Activated CD4-positive, alpha-beta T cell treated with anti-CD3 and anti-CD28 coated beads for 36 hours (primary cell): ENCODE measurements at regions not wholly inside any gene's neighbourhood (a gene's known extent, or its start where the extent isn't known, plus 50 kb on each side); places are given as distances from the start of the nearest gene placed in this dataset.
"Not testable (repeated sequence)": the region's sequence is repeated elsewhere in the genome, so short reads cannot be mapped to it uniquely, and the experiment has no call there.

Experiments
- ATAC-seq: fragments of 200-7000 bp; cut with Tn5 transposase; one replicate; pipeline ENCODE4 v1.10.0; 2021; ENCODE audit warnings: mild to moderate bottlenecking, moderate library complexity
- CTCF ChIA-PET: fragments of 350-600 bp; sonication (Branson Sonifier 250); formaldehyde crosslinking; loops from one replicate; lab custom pipeline; 2021; ENCODE audit warnings: antibody characterized with exemption; lab: Charles Lee
- POLR2A ChIA-PET: fragments of 350-600 bp; sonication (Branson Sonifier 250); formaldehyde crosslinking; loops from one replicate; lab custom pipeline; 2021; ENCODE audit warnings: antibody characterized with exemption, inconsistent platforms; lab: Charles Lee
- DNase-seq: peaks from one replicate; pipeline ENCODE4 v3.0.0-alpha.2; 2020
- H3K27ac Mint-ChIP-seq: one replicate; pipeline ENCODE4 v1.8.0; 2021; ENCODE audit warnings: mixed read lengths
- H3K27me3 Mint-ChIP-seq: one replicate; pipeline ENCODE4 v1.8.0; 2021; ENCODE audit warnings: mixed read lengths
- H3K36me3 Mint-ChIP-seq: one replicate; pipeline ENCODE4 v1.8.0; 2021; ENCODE audit warnings: low read depth, mixed read lengths
- H3K4me1 Mint-ChIP-seq: one replicate; pipeline ENCODE4 v1.8.0; 2021; ENCODE audit warnings: mixed read lengths
- H3K4me3 Mint-ChIP-seq: one replicate; pipeline ENCODE4 v1.8.0; 2021; ENCODE audit warnings: mild to moderate bottlenecking, moderate library complexity, mixed read lengths
- H3K9me3 Mint-ChIP-seq: one replicate; pipeline ENCODE4 v1.8.0; 2021; ENCODE audit warnings: low read depth, mixed read lengths
- intact Hi-C, 2 experiments: fragments of 100-400 bp; cut with DNase I in 1 of 2; cut with micrococcal nuclease in 1 of 2; formaldehyde crosslinking; loops; one replicate each; pipeline versions ENCODE4 v1.14.2 to v1.15.1; 2022 to 2024; cut with DNase I, micrococcal nuclease

DNA sequence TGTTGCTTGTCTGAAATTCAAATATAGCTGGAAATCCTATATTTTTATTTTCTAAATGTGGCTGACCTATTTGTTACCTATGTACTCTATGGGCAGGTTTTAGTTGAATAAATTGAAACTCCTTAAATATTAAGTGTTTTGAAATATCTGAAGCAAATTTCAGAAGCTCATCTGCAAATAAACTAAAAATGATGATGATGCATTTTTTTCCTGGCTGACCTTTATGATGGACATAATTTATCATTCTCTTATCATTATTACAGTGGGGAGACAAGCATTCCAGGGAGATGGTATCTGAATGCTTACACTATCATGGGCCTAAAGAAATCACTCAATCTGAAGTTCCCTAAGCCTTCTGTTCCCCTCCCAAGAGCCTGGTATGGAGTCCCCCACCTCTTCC lies 1225.2 kb downstream of the AACS start:
- DNase-seq (no peak), ATAC-seq (no peak)
- Mint-ChIP-seq H3K9me3 (peaks cover 13% of the 10 kb centered on the region), H3K27ac (no peak overlapping the region), H3K4me1 (no peaks in the 10 kb centered on the region), H3K4me3 (no peak overlapping the region), H3K27me3 (no peaks in the 10 kb centered on the region), H3K36me3 (peaks cover 3% of the 10 kb centered on the region)
- ChIA-PET CTCF (interaction anchor here (0.7 kb wide), 1 partner anchor 705 kb away, joined by 3 read pairs; no protein-coding TSS in a partner anchor), POLR2A (no interaction called here)
- intact Hi-C loops = no loop called here

DNA sequence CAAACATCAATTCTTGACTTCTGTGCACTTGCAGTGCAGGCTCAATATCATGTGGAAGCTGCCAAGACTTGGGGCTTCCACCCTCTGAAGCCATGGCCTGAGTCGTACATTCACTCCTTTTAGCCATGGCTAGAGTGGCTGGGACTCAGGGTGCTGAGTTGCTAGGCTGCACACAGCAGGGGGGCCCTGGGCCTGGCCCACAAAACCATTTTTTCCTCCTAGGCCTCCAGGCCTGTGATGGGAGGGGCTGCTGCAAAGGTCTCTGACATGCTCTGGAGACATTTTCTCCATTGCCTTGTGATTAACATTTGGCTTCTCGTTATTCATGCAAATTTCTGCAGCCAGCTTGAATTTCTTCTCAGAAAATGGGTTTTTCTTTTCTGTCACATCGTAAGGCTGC lies 1226.8 kb downstream of the AACS start:
- DNase-seq, POLR2A ChIA-PET, H3K27me3 Mint-ChIP-seq, H3K27ac Mint-ChIP-seq, H3K4me1 Mint-ChIP-seq, H3K4me3 Mint-ChIP-seq, intact Hi-C loops, CTCF ChIA-PET, ATAC-seq, H3K36me3 Mint-ChIP-seq: not testable (repeated sequence)
- H3K9me3 Mint-ChIP-seq = peaks cover 14% of the 10 kb centered on the region

- no peak for DNase-seq
- ChIA-PET POLR2A (no interaction called here), CTCF (interaction anchor here (1.3 kb wide), 1 partner anchor 29 kb away, joined by 3 read pairs; no protein-coding TSS in a partner anchor)
- no peaks in the 10 kb centered on the region for H3K4me1 Mint-ChIP-seq
- H3K4me3 Mint-ChIP-seq = no peak overlapping the region
- H3K36me3 Mint-ChIP-seq = peaks cover 3% of the 10 kb centered on the region
- no peaks in the 10 kb centered on the region for H3K27me3 Mint-ChIP-seq
- ATAC-seq = no peak
- peaks cover 15% of the 10 kb centered on the region for H3K9me3 Mint-ChIP-seq
- intact Hi-C loops = no loop called here
- no peak overlapping the region for H3K27ac Mint-ChIP-seq
Observed at GRCh38 chr12:126295652-126296051, 1230.4 kb downstream of the AACS start.

GRCh38 chr12:126309278-126309677 lies 1244.0 kb downstream of the AACS start:
- ChIA-PET POLR2A (no interaction called here), CTCF (interaction anchor here (0.7 kb wide), 1 partner anchor 79 kb away, joined by 3 read pairs; no protein-coding TSS in a partner anchor)
- no peak for DNase-seq

DNA sequence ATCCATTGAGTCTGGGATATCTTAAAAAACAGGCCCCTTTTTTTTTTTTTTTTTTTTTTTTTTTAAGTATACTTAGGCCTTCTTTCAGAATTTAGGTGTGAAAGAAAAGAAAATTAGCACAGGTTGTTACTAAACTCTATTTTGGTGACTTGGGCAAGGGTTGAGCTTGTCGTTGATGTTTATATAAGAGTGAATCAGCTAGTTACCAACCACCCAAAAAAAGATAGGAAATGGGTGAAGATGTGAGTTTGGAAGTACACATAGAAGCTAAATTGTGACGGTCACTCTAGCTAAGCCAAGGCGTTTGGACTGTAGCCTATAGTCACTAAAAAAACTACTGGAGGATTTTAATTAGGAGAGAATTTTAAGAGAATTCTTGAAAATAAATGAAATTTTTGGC lies 1247.2 kb downstream of the AACS start:
- Mint-ChIP-seq H3K9me3 (peaks cover 10% of the 10 kb centered on the region), H3K27ac (no peak overlapping the region), H3K36me3 (no peaks in the 10 kb centered on the region), H3K4me1 (no peaks in the 10 kb centered on the region), H3K27me3 (no peaks in the 10 kb centered on the region), H3K4me3 (no peak overlapping the region)
- POLR2A ChIA-PET = no interaction called here
- CTCF ChIA-PET = interaction anchor here (0.6 to 0.7 kb wide), 2 partner anchors 25 to 156 kb away, joined by 3 read pairs; no protein-coding TSS in a partner anchor
- DNase-seq = no peak
- intact Hi-C loops = no loop called here
- no peak for ATAC-seq

More at GRCh38 chr12:126309278-126309677, 1244.0 kb downstream of the AACS start:
- no peak for ATAC-seq
- intact Hi-C loops = no loop called here
- Mint-ChIP-seq H3K36me3 (no peaks in the 10 kb centered on the region), H3K27me3 (no peaks in the 10 kb centered on the region), H3K27ac (no peak overlapping the region), H3K9me3 (peaks cover 14% of the 10 kb centered on the region), H3K4me3 (no peak overlapping the region), H3K4me1 (no peaks in the 10 kb centered on the region)

DNA sequence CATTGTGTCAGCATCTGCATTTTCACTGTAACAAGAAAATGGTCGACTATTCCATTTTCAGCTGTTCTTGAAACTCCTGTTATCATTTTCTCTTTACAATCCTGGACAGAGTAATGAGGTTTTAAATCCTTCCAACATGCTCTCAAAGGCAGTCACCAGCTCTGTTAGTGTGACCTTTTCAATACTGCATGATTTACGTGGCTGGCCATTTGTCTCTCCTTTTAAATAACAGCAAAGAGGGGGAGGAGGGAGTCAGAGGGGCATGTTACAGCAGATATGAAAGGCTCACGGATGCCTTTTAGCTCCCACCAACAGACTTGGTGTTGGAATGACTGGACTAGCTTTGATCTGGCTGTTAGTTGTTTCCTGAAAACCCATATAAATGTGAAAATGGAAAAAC lies 1251.2 kb downstream of the AACS start:
- no peak for DNase-seq
- no peaks in the 10 kb centered on the region for H3K4me1 Mint-ChIP-seq
- H3K36me3 Mint-ChIP-seq = no peaks in the 10 kb centered on the region
- ChIA-PET POLR2A (no interaction called here), CTCF (interaction anchor here (0.6 to 0.7 kb wide), 2 partner anchors 36 to 222 kb away, joined by 3 read pairs; no protein-coding TSS in a partner anchor)
- H3K27ac Mint-ChIP-seq = no peak overlapping the region
- H3K27me3 Mint-ChIP-seq = no peaks in the 10 kb centered on the region
- intact Hi-C loops = no loop called here
- peaks cover 9% of the 10 kb centered on the region for H3K9me3 Mint-ChIP-seq
- no peak overlapping the region for H3K4me3 Mint-ChIP-seq
- no peak for ATAC-seq

GRCh38 chr12:126337556-126338441 lies 1272.6 kb downstream of the AACS start:
- POLR2A ChIA-PET = no interaction called here

GRCh38 chr12:126342866-126343265 lies 1277.6 kb downstream of the AACS start:
- ChIA-PET CTCF (no interaction called here), POLR2A (no interaction called here)
- Mint-ChIP-seq H3K9me3 (peaks cover 4% of the 10 kb centered on the region), H3K4me1 (no peaks in the 10 kb centered on the region), H3K4me3 (no peak overlapping the region), H3K27me3 (no peaks in the 10 kb centered on the region), H3K36me3 (no peaks in the 10 kb centered on the region), H3K27ac (no peak overlapping the region)
- intact Hi-C loops = no loop called here
- DNase-seq (no peak), ATAC-seq (no peak)

More at GRCh38 chr12:126337556-126338441, 1272.6 kb downstream of the AACS start:
- peaks cover 4% of the 10 kb centered on the region for H3K9me3 Mint-ChIP-seq
- DNase-seq (no peak), ATAC-seq (no peak)
- H3K4me1 Mint-ChIP-seq = no peaks in the 10 kb centered on the region
- H3K4me3 Mint-ChIP-seq = no peak overlapping the region
- CTCF ChIA-PET = no interaction called here
- H3K36me3 Mint-ChIP-seq = no peaks in the 10 kb centered on the region
- H3K27ac Mint-ChIP-seq = no peak overlapping the region
- intact Hi-C loops = no loop called here
- no peaks in the 10 kb centered on the region for H3K27me3 Mint-ChIP-seq

DNA sequence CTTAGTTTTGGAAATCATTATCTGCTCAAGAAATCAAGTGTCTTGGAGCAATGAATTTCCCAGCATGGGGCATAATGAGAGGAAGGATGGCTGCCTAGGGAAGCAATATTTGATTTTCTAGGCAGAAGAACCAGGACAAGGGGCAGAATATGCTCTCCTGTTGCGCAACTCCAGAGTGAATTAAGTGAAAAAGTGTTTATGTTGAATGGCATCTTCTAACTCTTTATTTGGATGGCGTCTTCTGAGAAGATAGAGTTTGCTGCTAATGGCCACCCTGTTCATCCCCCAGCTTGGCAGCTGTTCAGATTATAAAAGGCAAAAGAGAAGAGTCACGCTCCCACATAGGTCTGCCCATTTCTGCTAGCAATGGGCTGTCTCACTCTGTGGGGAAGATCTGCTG lies 1278.1 kb downstream of the AACS start:
- no peaks in the 10 kb centered on the region for H3K27me3 Mint-ChIP-seq
- peaks cover 4% of the 10 kb centered on the region for H3K9me3 Mint-ChIP-seq
- intact Hi-C loops = no loop called here
- ChIA-PET POLR2A (no interaction called here), CTCF (interaction anchor here (0.7 kb wide), 1 partner anchor 249 kb away, joined by 3 read pairs; no protein-coding TSS in a partner anchor)
- H3K4me3 Mint-ChIP-seq = no peak overlapping the region
- no peak overlapping the region for H3K27ac Mint-ChIP-seq
- ATAC-seq = no peak
- no peaks in the 10 kb centered on the region for H3K36me3 Mint-ChIP-seq
- DNase-seq = no peak
- no peaks in the 10 kb centered on the region for H3K4me1 Mint-ChIP-seq

- CTCF ChIA-PET = no interaction called here
- POLR2A ChIA-PET = no interaction called here
- H3K4me3 Mint-ChIP-seq = no peak overlapping the region
- H3K36me3 Mint-ChIP-seq = no peaks in the 10 kb centered on the region
- H3K27me3 Mint-ChIP-seq = no peaks in the 10 kb centered on the region
- H3K4me1 Mint-ChIP-seq = no peaks in the 10 kb centered on the region
- intact Hi-C loops = no loop called here
- ATAC-seq (no peak), DNase-seq (no peak)
- no peak overlapping the region for H3K27ac Mint-ChIP-seq
- H3K9me3 Mint-ChIP-seq = peaks cover 2% of the 10 kb centered on the region
Observed at GRCh38 chr12:126346087-126346486, 1280.9 kb downstream of the AACS start.

DNA sequence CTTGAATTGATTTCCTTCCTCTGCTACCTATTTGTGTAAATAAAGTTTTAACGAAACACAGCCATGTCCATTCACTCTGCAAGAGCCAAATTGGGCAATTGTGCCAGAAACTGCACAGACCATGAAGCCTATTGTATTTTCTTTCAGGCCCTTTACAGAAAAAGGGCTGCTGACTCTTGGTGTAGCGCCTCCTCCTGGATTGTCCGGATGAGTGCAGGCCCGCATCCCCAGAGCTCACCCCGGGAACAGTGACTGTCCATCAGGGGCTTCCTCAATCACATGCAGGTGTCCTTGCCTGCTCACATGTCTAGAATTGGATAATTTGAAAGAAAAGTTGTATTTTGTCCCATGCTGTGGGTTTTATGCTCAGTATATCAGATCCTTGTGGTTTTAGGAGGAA lies 1282.2 kb downstream of the AACS start:
- ChIA-PET POLR2A (no interaction called here), CTCF (interaction anchor here (0.6 kb wide), 1 partner anchor 1331 kb away, joined by 3 read pairs; no protein-coding TSS in a partner anchor)
- Mint-ChIP-seq H3K4me1 (no peaks in the 10 kb centered on the region), H3K9me3 (no peaks in the 10 kb centered on the region), H3K36me3 (no peaks in the 10 kb centered on the region), H3K27me3 (no peaks in the 10 kb centered on the region), H3K27ac (no peak overlapping the region), H3K4me3 (no peak overlapping the region)
- intact Hi-C loops = no loop called here
- DNase-seq (peak; percentile 8), ATAC-seq (no peak)

DNA sequence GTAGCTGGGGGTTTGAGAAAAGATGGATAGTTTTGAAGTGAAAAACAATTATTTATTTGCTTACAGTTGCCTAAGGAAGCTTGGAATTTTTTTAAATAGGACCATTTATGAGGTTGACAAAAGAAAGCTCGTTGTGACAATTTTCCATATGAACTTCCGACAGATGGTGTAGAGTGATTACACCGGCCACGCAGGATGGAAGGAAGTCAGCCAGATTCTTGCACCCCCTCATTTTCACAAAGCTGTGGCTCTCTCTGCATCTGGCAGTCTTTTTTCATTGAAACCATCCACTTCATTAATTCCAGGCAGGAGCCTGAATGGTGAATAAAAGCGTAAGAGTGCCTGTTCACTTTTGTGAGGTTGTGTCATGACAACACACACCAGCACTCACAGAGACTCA lies 1284.1 kb downstream of the AACS start:
- H3K9me3 Mint-ChIP-seq = peaks cover 4% of the 10 kb centered on the region
- intact Hi-C loops = no loop called here
- H3K27me3 Mint-ChIP-seq = no peaks in the 10 kb centered on the region
- DNase-seq (no peak), ATAC-seq (no peak)
- CTCF ChIA-PET = no interaction called here
- no peak overlapping the region for H3K27ac Mint-ChIP-seq
- no peak overlapping the region for H3K4me3 Mint-ChIP-seq
- POLR2A ChIA-PET = no interaction called here
- no peaks in the 10 kb centered on the region for H3K36me3 Mint-ChIP-seq
- peaks cover 5% of the 10 kb centered on the region for H3K4me1 Mint-ChIP-seq
